GM04504 (cell line): ENCODE measurements at regions not wholly inside any gene's neighbourhood (a gene's known extent, or its start where the extent isn't known, plus 50 kb on each side); places are given as distances from the start of the nearest gene placed in this dataset.
"Not testable (repeated sequence)": the region's sequence is repeated elsewhere in the genome, so short reads cannot be mapped to it uniquely, and the experiment has no call there.

ENCODE experiments used
- DNase-seq: peaks from one replicate; pipeline ENCODE4 v3.0.0-alpha.2; 2012; ENCODE audit warnings: low read depth

DNA sequence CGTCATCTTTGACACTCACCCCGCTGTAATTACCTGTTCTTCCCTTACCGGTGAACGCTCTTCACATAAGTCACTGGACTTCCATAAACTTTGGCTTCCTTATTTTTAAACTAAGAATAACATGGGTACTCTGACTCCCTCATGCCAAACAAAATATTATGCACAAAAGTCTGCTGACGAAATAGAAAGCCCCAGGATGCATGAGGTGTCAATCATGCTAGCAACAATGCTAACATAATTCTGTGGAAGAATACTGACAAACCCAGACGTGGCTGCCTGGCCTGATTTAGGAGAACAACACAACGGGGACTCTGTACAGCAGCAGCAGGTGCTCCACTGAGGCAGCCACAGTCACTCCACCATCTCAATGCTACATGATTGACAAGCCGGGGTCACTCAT is 137.5 kb downstream of the CCDC71L start:
- no peak for DNase-seq

DNA sequence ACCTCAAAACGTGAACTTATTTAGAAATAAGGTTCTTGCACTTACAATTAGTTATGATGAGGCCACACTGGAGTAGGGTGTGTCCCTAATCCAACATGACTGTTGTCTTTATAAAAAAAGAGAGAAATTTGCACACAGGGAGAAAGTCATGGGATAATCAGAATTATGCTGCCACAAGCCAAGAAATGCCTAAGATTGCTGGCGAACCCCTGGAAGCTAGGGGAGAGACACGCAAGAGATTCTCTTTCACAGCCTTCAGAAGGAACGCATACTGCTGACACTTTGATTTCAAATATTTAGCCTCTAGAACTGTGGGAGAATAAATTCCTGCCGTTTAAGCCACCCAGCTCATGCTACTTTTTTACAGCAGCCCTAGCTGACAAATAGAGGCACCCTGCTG is 138.3 kb downstream of the CCDC71L start:
- DNase-seq = no peak

DNA sequence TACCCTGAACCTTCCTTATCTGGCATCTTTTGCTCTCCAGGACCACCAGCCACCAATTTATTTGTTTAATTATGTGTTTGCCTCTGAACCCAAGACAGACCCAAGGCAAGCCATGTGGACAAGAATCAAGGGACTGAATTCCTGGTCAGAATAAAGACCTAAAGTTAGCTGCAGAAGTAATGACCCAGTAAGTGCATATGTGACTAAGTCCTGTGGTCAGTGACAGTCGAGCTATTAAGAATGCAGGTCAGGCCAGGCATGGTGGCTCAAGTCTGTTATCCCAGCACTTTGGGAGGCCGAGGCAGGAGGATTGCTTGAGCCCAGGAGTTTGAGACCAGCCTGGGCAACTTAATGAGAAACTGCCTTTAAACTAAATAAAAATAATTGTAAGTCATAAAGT is 139.4 kb downstream of the CCDC71L start:
- DNase-seq = no peak

DNA sequence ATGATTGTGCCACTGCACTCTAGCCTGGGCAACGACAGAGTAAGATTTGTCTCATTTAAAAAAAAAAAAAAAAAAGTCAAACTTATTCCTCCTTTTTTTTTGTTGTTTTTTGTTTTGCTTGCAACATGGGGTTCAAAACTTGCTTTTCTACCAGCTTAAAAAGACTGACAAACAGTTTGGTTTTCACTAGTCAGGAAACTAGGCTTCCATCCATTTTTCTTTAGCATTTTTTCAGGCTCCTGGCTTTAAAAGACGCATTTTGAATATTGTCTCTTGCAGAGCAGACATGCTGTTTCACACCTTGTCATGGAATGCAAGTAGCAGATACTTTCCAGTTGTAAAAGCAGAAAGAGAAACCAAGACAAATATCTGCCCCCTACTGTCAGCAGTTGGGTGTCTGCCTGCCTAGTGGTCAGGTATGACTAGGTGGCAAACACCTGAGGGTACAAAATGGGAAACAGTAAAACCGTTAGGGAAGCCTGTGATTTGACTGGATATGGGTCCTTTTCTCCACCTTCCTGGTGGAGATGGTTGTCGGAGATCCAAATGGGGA is 139.9 kb downstream of the CCDC71L start:
- no peak for DNase-seq

DNA sequence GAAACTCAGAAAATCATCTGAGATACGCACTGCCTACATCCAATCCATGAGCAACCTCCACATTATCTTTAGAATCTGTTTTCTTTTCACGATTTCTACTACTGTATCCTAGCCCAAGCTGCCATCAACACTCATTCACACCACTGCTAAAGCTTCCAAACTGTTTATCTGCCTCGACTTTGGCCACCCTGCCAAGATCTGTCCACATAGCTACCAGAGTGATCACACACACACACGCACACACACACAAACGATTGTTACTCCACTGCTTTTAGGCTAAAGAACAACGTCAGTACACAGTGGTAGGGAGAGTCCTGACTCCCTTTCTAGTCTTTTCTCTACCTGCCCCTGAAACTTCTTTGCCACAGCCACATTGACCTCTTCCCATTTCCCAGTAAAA is 142.0 kb downstream of the CCDC71L start:
- no peak for DNase-seq

DNA sequence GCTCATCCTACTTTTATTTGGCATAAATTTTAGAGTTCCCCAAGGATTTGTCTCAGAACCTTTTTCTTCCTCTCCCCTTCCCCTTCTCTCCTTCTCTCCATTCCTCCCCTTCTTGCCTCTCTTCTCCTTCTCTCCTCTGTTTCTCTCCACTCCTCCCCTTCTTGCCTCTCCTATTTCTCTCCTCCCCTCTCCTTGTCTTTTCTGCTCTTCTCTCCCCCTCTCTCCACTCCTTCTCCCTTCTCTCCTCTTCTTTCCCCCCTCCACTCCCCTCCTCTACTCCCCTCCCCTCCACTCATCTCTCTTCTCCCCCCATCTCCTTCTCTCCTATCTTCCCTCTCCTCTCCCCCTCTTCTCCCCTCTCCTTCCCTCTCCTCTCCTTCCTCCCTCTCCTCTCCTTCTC is 142.7 kb downstream of the CCDC71L start:
- DNase-seq = no peak

DNA sequence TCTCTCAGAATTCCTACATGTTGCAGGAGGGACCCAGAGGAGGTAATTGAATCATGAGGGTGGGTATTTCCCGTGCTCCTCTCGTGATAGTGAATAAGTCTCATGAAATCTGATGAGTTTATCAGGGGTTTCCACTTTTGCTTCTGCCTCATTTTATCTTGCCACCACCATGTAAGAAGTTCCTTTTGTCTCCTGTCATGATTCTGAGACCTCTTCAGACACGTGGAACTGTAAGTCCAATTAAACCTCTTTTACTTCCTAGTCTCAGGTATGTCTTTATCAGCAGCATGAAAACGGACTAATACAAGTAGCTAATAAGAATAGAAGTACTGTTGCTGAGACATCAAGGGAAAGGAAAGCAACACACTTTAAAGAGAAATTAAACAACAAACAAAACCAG is 143.4 kb downstream of the CCDC71L start:
- no peak for DNase-seq

DNA sequence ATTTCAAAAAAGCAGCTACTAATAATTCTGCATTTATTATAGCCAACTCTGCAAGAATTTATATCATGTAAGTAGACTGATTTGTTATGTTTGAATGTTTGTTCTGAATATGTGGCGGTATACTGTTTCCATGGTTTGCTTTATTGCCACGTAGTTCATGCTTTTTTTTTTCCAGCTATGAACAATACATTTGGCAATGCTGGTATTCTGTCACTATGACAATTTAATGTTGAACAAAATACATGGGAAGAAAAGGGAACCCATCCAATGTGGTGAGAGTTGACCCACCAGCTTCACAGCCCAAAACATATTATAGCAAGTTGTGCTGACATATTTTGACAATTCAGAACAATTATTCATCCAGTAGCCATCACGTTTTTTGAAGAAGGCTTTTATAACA is 145.6 kb downstream of the CCDC71L start:
- DNase-seq = no peak

DNA sequence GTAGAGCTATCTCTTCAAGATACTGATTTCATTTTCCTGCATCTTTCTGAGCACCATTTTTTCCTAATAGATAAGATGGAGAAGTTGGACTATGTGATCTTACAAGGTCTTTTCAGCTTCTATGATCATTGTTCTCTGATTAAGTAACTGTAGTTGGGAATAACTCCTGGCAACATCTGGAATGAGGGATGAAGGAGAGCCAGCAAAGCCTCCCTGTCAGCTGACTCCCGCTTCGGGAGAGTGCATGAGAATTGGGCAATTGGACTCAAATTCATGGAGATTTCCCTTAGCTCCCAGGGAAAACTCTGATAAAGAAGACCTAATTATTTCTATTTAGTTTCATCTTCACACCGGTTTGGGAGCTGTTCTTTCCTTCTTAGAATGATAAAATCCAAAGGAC is 146.1 kb downstream of the CCDC71L start:
- DNase-seq = no peak

DNA sequence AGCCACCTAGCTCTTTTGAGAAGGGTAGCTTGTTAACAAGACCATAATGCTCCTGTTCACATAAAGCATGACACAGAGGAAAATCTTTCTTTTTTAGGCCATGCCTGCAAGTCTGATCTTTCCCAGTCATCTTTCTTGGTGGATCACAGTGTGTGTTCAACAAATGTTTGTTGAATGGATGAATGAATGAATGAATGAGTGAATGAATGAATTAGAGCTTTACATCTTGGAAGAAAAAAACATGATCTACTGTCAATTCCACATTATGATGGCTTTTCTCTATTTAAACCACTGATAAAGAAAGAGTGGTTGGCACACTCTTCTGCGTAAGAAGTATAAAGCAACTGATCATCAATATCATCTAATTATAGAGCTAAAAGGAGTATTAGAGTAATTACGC is 148.7 kb downstream of the CCDC71L start:
- DNase-seq = no peak

DNA sequence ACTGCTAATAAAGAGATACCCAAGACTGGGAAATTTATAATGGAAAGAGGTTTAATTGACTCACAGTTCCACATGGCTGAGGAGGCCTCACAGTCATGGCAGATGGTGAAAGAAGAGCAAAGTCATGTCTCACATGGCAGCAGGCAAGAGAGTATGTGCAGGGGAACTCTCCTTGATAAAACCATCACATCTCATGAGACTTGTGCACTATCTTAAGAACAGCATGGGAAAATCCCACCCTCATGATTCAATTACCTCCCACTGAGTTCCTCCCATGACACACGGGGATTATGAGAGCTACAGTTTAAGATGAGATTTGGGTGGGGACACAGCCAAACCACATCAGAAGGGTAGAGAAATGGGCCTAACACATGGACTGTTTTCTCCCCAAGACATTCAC is 156.3 kb downstream of the CCDC71L start:
- no peak for DNase-seq

DNA sequence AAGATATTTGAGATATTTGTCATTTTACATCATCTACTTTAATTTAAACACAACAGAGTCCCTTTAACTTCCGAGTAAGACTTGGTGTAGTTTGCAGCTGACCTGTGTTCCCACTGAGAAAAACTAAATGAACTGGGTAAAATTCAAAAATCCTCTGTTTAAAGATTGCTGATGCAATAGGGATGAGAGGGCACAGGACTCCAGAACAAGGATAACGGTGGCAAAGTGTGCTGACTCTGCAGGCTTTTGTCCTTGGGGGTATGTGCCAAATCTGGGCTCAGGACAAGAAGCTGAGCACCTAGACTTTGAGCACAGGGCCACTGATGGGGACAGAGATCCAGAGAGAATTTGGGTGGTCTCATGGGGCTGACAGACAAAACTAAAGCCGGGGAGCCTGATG is 156.8 kb downstream of the CCDC71L start:
- no peak for DNase-seq

DNA sequence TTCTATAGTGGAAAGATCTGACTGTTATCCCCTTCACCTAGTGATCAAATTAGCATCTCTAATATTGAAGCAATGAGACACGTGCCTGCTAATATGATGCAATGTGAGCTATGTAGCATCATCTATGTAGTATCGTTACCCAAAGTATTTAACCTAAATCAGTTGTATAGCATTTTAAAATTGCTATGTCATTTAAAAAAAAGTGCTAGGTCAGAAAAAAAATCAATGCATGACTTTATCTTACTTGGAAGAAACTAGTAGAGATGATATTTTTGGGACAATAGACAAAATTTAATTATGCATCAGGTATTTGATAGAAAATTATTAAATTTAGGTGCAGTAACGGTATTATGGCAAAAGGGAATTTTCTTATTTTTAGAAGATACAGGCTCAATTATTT is 157.3 kb downstream of the CCDC71L start:
- no peak for DNase-seq

DNA sequence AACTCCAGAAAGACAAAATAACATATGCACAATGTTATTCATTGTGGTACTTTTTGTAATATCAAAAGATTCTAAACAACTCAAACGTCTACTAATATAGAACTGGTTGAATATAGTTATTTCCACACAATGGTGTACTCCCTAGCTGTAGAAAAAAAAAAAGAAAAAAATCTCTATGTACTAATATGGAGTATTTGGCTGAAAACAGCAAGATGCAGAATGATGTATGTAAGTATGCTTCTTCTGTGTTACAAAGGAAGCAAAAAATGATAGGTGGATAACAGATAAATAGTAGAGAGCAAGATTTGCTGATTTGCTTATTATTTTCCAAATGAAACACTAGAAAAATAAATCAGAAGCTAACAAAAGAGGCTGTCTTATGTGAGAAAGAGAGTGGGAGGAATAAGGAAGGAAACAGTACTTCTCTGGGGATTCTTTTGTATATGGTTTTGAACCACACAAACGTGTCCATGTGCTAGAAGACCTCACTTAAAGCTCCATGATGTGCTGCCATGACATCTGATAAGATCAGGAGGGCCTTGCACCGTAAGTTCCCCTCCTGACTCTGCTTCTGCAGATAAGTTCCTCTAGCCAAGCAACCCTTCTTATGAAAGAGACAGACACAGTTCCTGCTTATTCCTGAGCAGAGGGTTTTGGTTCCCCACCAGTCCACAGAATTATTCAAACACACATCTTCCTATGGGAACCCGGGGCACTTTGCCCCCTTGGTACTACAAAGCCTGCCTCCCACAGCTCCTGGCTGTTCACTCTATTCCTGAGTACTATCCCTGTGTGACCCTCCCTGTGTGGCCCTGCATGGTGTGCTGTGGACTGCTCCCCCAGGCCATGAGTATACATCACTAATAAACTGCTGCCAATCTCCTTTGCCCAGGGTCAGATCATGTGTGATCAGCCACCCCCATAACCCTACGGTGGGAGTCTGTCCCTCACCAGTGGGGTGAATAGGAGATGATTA is 159.1 kb downstream of the CCDC71L start:
- DNase-seq = no peak

DNA sequence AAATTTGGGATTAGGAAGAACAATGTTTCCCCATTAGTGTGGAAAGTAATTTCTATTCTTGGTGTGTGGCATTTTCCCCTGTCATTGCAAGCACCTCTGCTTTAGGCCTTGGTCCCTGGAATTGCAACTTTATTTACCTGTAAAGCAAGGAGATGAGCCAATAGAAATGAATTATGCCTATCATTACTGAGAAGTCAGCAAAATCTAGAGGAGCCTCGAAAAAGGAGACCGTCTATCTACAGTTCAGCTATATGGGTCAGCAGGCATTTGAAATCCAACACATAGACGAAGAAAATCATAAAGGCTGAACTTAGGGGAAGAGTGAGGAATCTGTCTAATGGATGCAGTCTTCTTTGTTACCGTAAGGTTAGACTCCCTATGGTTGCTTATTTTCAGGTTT is 161.1 kb downstream of the CCDC71L start:
- no peak for DNase-seq

DNA sequence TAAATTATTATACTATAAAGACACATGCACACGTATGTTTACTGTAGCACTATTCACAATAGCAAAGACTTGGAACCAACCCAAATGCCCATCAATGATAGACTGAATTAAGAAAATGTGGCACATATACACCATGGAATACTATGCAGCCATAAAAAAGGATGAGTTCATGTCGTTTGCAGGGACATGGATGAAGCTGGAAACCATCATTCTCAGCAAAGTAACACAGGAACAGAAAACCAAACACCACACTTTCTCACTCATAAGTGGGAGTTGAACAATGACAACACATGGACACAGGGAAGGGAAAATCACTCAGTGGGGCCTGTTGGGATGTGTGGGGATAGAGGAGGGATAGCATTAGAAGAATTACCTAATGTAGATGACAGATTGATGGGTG is 163.0 kb downstream of the CCDC71L start:
- DNase-seq = not testable (repeated sequence)

DNA sequence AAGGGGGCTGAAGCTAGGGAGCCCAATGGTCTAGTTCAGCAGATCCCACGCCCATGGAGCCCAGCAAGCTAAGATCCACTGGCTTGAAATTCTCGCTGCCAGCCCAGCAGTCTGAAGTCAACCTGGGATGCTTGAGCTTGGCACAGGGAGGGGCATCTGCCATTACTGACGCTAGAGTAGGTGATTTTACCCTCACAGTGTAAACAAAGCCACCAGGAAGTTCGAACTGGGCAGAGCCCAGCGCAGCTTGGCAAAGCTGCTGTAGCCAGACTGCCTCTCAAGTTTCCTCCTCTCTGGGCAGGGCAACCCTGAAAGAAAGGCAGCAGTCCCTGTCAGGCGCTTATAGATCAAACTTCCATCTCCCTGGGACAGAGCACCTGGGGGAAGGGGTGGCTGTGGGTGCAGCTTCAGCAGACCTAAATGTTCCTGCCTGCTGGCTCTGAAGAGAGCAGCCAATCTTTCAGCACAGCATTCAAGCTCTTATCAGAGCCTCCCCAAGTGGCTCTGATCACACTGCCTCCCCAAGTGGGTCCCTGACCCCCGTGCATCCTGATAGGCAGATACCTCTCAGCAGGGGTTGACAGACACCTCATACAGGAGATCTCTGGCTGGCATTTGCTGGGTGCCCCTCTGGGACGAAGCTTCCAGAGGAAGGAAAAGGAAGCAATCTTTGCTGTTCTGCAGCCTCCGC is 167.8 kb downstream of the CCDC71L start:
- no peak for DNase-seq

DNA sequence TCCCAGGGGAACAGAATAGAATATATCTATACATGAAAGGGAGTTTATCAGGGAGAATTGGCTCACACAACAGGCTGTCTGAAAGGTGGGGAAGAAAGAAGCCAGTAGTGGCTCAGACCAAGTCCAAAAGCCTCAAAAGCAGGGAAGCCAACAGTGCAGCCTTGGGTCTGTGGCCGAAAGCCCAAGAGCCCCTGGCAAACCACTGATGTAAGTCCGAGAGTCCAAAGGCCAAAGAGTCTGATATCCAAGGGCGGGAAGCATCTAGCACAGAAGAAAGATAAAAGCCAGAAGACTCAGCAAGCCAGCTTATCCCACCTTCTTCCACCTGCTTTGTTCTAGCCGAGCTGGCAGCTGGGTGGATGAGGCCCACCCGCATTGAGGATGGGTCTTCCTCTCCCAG is 172.5 kb downstream of the CCDC71L start:
- DNase-seq = no peak

DNA sequence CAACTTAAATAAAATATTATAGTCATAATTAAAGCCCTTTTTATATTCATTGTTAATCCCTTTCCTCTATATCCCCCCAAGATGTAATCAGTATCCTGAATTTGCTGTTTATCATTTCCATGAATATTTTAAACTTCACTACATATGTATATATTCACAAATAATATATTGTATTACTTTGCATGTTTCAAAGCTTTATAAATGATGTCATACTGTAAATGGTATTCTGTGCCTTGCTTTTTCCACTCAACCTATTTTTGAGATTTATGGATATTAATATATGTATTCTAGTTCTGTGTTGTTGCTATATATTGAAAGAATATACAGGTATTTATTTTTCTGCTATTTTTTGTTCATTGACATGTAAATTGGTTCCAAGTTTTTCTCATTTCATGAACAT is 173.1 kb downstream of the CCDC71L start:
- no peak for DNase-seq

DNA sequence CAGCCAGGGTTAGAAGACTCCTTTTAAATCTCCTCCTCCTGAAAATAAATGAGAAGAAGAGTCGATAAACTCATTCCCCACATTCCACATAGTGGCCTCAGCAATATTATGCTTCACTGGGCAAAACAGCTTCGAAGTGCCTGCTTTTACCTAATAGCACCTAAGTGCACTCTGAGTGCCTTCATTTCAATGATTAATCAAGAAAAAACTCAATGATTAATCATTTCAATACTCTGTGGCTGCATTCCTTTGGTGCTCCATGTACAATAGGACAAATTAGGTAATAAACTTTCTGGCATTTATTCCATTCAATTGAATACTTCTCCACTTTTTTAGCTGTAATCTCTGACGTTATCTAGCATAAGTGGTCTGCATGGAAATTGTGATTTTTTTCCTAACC is 174.6 kb downstream of the CCDC71L start:
- peak; percentile 24 for DNase-seq

DNA sequence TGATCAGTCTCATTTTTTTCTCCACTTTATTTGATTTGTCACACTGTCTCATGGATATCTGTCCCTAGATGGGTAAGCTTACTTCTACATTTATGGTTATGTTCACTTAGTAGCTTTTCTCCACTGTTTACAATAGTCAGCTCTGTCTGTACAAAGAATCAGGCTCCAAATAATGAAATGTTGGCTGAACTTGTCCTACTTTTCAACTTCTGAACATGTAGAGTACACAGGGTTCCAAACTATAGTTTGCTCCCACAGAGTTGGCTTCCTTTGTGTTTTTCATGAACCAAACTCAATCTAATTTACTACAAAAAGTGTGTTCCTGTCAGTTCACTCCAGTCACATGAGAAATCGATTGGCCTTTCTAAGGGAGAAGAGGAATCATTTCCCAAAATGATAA is 175.0 kb downstream of the CCDC71L start:
- DNase-seq = no peak

DNA sequence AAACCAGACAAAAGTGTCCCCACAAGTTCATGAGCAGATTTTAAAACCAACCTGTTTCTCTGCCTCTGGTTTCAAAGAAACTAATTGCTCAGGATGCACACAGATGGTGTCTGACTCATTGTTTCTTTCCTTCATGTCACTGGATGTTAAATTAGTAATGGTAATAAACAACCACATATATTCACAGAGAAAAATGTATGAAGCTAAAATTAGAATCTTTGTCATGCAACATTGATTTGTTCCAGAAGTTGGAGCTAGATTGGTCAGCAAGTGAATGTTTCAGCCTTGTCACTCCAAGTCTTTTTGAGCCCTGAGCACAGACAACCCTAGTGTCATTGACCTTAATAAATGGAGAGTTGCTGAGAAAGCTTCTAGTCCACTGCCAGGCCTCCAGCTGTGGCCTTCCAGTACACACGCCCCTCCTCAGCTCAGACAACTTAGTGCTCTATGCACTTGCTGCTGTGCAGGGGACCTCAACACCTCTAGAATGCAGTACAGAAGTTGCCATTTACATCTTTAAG is 175.9 kb downstream of the CCDC71L start:
- DNase-seq = peak; percentile 80

DNA sequence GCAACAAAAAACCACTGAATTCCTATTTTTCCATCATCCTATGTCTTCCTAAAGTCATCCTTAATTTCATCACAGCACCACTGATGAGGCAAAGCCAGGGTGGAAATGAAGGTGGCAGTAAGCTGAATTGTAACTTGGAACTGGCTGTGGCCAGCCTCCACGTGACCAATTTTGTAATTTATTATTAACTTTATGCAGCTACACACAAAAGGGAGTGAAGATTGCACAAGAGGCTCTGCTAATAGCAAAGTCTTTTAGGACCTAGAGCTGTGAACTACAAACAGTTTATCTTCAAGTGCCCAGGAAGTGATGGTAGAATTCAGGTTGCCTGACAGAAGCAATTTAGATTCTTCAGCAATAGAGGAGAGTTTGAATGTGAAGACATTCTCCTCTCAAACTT is 176.4 kb downstream of the CCDC71L start:
- DNase-seq = peak; percentile 30
